ENCODE measurements at regions not wholly inside any gene's neighbourhood (a gene's known extent, or its start where the extent isn't known, plus 50 kb on each side); places are given as distances from the start of the nearest gene placed in this dataset.

DNA sequence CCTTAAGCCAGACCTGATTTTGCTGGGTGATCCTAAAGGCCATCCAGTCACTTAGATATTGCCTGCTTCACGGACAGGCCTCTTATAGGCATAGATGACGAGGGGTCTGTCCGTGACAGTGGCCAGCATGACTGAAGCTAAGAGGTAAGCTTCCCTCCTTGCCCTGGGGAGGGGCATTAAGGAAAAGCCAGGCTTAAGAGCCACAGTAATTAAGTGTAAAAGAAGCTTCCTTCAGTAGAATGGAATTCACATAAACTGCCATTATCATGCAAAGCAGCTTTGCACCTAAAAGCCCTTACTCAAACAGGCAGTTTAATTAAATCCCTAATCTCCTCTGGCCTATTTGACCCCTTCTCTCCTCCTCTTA, 99.4 kb upstream of the PKDCC start:
- no peak for DNase-seq
- intact Hi-C loops (cut with DNase I): no loop called here

DNA sequence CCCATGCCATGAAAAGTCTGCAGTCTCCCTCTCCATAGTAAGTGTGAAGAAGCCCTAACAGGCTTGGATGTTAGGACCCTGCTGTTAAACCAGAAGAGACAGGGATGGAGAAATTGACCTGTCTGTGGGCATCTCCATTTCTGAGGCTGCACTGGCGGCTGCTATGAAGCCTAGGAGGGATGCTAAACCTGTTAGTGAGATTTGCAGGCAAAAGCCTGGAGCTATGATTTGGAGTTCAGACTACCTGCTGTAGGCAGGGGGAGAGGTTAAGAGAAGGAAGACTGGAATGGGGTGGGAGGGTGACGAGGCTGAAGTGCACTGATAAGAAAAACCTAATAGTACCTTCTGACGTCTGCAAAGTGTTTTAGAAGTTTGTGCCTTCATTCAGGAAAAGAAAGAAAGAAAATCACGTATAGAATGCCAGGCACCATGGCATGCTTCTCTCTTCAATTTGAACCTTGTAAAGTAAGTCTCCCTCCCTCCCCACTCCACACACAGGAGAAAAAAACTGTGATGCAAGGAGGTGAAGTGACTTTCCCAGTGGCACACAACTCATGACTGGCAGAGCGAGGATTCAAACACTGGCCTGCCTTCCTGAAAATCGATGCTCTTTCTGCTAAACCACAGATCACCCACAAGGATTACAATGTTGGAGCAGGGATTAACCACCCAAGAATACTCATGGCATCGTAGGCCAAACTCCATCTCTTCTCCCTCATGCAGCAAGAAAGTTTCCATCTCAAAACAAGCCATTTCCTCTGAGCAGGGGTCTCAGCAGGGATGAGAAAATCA, 98.5 kb upstream of the PKDCC start:
- intact Hi-C loops (cut with DNase I): no loop called here
- DNase-seq: no peak

DNA sequence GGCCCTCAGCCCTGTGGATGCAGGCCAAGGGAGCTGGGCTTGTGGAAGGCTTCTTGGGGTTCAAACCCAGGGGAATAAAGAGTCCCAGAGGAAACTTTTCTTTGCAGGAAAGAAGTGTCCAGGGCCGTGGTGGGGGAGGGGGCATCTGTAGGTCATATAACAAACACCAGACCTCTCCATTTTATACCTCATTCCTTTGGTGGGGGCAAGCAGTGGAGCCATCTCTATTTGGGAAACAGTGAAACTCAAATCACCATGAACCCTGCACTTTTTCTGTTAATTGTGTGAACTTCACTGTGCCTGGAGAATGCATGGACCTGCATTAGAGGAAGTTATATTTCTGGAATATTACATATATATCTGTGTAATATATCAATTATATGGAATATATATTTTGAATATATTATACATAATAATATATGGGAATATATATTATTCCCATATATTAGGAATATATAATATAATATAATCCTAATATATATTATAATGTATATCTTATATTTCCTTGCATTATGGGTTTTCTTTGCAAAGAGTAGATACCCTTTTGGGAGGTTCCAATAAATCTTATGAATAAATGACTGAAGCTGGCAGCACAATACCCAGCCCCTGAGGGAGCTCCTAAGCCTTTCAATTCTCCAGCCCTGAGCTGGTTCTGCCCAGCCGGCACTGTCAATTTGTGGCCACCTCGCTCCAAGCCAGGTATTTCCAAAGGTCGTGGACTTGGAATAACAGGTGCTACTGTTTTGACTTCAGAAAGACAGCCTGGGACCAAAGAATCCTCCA, 97.7 kb upstream of the PKDCC start:
- intact Hi-C loops (cut with DNase I): no loop called here
- DNase-seq: no peak

DNA sequence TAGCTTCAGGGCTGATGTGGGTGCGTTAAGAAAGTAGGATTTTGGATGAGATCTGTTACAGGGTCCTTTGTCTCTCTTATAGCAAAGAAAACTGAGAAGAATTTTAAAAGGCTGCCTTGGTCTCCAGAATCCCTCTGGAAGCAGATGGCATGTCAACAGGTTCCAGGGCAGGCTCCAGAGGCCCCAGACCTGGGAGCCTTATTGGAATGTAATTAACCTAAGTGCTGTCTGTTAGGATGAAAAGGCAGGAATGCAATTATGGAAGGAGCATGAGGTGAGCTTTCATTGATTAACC, 97.2 kb upstream of the PKDCC start:
- no peak for DNase-seq
- intact Hi-C loops (cut with DNase I): no loop called here

DNA sequence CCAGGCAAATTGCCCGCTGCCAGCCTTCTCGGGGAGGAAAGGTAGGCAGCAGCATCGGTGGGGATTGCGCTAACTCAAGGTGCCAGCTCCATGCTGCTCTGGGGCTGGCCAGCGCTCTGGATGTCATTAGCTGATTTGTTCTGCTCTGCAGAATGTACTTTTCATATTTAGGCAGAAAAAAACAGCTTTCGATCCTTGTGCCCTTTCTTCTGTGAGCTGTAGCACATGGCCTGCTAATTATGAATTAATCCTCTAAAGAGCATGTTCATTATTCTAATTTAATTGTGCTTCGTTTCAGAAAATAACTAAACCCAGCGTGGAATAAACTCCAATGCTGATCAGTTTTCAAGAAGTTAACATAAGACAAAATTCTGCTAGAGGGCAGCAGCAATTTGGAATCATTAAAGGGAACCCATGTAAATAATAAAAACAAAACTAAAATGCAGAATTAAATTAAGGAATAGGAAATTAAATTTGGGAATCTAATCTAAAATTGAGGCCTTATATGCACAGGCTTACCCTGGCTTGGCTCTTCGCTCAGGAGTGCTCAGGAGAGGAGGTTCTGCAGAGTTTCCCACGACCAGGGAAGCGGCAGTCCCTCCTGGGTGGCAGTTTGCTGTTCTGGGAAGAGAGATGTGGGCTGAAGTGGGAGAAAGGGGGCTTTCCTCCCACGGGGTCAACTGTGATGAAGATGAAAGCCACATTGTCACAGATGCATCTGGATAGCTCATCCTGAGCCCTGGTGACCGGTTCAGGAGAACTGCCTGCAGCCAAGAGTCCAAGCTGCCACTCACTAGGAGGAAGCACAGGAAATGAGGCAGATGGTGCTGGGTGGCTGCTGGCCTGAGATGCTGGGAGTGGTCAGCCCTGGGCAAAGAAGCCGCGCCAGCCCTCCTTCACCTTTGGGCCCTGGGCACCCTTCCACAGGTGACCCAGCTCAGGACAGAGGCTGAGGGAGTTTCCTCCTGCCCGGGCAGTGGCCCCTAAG, 93.2 kb upstream of the PKDCC start:
- no peak for DNase-seq
- intact Hi-C loops (cut with DNase I): no loop called here

DNA sequence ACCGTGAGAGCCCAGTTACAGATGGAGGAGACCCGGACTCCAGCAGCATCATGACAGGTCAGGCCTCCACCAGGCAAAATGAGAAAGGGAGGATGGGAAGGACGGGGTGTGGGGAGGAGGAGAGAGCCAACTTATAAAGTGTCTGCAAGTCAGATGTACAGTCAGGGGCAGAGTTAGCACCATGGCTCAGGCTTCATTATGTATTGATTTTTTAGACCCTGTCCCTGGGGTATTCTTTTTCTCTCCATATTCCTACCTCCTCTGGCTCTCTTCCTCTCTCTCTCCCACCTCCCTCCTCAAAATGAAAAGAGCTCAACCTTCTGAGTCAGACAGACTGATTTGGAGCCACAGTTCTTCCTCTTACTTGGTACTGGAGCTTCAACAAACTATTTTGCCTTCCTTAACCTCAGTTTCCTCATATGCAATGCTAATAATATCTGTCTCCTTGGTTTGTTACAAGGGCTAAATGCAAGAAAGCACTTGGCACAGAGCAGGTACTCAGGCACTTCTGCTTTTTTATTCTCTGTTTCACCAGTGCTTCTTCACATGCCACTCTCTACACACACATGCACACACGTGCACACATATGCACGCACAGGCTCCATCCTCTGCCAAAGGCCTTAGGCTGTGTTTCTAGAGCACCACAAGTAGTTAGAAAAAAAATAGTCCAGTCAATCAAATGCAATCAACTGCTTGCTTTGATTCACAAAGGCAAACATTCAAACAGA, 92.3 kb upstream of the PKDCC start:
- DNase-seq: no peak
- intact Hi-C loops (cut with DNase I): no loop called here

DNA sequence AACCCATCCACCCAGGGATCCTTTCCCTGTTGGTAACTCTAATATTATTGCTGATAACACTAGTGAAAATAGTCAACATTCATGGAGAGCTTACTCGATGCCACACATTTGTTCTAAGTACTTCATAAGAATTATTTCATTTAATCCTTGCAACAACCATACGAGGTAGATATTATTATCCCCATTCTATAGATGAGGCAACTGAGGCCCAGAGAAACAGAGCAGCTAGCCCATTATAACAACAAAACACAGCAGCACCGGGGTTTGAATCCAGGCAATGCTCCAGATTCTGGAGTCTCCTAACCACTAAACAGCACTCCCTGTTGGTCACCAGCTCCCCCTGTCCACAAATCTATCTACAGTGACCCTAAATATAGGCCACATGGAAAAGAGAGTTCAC, 90.4 kb upstream of the PKDCC start:
- intact Hi-C loops (cut with DNase I): no loop called here

DNA sequence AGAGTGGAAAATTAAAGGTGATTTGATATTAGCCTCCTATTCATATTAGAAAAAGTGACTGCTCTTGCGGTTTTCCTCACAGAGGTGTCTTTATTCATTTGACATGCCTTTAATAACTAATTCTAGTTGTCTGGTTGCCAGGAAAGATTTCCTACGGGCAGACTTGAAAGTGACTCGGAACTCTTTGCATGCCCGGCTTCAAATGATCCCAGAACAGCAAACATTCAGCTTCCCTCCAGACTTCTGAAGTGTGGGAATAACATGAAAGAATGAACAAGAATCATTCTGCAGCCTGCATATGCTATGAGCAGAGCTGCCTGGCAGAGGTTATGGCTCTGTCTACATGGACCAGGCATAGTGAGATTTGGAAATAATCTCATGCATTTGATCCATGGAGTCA, 89.6 kb upstream of the PKDCC start:
- intact Hi-C loops (cut with DNase I): no loop called here
- no peak for DNase-seq

More for the DNA sequence above, 90.4 kb upstream of the PKDCC start:
- DNase-seq: no peak

DNA sequence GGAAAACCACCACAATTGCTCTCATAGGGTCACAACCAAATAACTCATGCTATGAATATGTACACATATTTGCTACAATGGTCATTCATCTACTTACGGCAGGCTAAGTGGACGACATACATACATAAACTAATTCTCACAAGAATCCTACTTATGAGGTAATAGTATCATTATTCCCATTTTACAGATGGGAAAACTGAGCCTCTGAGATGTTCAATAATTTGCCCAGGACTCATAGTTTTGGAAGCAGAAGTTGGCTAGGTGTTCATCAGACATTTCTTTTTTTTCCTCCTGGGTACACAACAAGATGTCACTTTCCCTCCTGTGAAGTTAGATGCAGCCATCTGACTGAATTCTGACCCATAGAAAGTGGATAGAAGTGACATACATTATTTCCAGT, 89.0 kb upstream of the PKDCC start:
- intact Hi-C loops (cut with DNase I): no loop called here
- DNase-seq: no peak

DNA sequence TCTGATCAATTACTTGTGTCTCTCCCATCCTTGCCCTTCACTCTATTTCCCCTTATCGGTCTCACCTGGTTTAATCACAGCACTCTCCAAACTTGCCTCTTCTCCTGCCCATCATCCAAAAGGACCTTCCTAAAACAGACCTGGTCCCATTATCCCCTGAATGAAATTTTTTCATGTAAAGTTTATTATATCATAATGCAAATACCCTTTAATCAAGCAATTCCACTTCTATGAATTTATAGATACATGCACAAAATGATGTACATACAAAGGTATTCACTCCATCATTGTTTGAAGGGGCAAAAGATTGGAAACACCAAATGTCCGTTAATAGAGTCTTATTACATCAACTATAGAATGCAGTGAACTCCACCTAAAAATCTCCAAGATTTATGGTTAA, 88.1 kb upstream of the PKDCC start:
- DNase-seq: no peak
- intact Hi-C loops (cut with DNase I): loop anchor here (10.0 kb wide), 2 partner anchors 85 kb away; partner anchors contain the start of gene PKDCC

DNA sequence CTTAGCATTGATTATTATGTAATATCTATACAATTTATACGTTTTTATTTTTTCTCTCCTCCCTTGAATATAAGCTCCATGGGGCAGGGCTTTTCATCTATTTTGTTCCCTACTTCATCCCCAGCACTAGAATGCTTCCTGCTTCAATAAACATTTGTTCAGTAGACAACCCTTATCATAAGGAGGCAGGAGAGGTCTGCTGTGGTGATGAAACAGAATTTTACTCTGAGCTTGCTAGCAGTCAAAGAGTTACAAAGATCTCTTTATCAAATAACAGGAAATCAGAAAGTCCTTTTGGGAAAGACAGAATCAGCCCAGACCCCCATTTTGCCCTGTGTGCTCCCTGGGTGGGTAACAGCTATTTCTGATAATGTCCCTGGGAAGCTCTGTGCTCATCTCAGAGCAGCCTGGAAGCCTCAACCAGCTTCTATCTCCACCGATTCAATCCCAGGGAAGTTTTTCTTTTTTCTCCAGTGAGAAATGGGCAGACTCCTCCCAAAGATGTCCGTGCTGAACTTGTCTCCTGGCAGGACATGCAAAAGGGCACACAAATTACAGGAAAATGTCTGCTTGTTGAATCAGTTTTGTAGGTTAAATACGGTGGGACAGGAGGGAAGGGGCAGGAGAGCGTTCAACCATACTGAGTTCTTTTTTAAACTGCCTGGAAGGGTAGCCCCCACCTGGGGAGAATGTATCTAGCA, 84.7 kb upstream of the PKDCC start:
- intact Hi-C loops (cut with DNase I): loop anchor here (10.0 kb wide), 2 partner anchors 82 to 88 kb away; partner anchors contain the start of gene PKDCC
- no peak for DNase-seq

DNA sequence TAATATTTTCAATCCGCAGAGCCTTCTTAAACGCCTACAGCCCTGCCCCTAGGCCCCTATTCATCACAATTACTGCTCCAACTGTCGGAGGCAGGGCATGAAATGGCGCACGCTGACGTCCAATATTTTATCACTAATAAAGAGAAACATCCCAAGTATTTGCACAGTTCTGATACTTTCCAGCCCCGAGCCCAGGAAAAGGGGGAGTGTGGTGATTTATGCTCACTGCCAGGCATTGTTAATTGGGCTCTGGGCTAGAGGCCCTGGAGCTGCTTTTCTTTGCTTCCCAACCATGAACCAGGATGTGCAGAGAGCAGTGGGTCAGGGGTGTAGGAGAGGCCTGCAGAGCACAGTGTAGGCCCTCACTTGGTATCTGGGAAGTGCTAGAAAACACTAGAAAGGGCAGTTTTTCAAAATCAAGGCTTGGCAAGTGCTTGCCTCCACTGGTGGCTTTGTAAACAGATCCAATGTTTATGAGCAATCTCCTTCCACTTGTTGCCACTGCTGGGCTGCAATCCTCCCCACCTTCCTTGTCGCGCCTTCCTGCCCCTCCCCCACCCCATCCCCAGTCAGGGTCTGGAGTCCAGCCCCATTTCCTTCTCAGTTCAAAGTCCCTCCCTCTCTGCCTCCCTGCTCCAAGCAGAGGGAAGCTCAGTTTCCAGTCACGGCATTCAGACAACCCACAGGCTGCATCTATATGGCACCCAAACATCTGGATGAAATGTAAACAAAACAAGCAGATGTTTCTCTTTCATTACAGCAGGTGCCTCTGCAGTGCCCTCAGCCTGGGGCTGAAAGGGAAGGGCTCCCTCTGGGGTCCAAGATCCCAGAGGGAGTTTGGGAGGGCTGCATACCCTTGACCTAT, 83.9 kb upstream of the PKDCC start:
- intact Hi-C loops (cut with DNase I): loop anchor here (10.0 kb wide), 2 partner anchors 81 to 89 kb away; partner anchors contain the start of gene PKDCC
- DNase-seq: no peak

DNA sequence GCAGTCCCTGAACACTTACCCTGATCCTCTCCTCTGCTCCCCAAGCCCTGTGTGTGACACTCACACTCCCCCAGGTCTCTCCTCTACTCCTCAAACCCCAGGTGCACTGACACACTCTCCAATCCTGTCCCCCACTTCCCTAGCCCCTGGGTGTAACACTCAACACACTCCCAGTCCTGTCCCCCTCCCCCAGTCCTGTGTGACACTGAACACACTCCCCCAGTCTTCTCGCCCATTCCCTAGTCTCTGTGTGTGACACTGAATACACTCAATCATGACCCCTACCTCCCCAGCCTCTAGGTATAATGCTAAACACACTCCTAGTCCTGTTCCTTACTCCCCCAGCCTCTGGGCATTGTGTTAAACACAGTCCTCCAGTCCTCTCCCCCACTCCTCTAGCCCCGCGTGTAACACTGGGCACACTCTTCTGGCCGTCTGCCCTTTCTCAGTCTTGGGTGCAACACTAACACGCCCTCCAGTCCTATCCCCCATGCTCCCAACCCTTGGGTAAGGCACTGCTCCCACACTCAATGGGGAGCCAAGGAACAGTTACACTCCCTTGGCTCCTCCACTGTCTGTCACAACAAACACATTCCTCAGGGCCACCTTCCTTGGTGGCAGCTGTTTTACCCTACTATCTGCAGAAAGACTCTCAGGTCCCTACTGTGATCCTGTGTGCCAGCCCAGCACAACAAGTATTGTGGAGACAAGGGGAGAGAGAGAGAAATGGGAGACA, 82.5 kb upstream of the PKDCC start:
- no peak for DNase-seq
- intact Hi-C loops (cut with DNase I): loop anchor here (10.0 kb wide), 2 partner anchors 79 to 91 kb away; partner anchors contain the start of gene PKDCC

DNA sequence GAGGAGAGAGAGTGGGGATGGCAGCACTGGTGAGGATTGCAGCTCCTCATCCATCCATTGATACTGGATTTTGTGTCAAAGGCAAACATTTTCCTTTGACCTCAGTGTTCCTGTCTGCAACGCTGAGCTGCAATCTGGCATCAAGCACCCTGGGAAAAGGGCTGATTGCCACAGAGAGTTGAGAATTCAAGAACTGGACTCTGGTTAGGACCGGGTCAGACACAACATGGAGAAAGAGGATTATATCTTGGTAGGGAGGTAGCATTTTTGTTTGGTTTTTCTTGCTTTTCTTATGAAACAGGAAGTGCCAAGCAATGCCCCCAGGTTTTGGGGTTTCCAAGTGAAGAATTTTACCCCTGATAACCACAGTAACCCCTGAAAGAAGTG, 81.9 kb upstream of the PKDCC start:
- intact Hi-C loops (cut with DNase I): loop anchor here (10.0 kb wide), 2 partner anchors 79 to 91 kb away; partner anchors contain the start of gene PKDCC
- DNase-seq: no peak

DNA sequence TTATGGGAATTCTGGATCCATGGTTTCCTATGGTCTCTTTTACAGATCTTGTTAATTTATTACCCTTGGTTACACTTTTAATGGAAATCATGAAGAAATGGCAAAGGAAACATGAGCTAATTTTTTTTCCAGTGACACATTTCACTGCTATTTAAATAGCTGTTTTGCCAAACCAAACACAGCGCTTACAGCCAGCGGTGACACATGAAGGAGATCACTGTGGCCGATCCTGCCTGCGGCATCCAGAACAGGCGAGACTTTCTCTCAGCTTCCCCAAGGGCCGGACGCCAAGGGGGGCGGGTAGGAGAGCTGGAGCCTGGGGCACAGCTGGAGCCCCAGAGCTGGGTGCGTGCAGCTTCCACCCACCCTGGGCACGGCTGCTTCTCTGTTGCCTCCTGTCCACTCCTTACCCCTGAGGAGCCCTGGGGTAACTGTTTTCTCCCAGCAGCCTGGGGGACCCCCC, 81.4 kb upstream of the PKDCC start:
- intact Hi-C loops (cut with DNase I): loop anchor here (10.0 kb wide), 2 partner anchors 78 to 92 kb away; partner anchors contain the start of gene PKDCC
- DNase-seq: peak; percentile 65 to 97 (median 83)

DNA sequence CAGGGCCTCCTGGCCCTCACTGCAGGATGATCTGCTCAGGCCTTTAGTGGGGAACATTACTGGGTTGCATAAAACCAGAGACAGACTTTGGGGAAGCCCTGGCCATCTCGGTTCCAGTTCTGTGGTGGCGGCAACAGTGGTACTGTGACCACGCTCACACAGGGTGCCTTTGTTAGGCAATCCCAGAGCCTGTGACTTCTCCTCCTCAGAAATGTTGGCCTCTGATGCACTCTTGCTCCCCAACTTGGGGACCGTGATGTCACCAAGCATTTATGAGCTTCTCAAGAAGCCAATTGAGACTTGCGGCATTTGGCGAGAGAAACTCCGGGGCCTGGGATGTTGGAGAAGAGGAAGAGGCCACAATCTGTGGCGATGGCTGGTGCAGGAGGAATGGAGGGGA, 80.9 kb upstream of the PKDCC start:
- DNase-seq: peak in 6 of 10 donors; percentile 28 to 90 (median 52)
- intact Hi-C loops (cut with DNase I): loop anchor here (10.0 kb wide), 2 partner anchors 78 to 92 kb away; partner anchors contain the start of gene PKDCC

DNA sequence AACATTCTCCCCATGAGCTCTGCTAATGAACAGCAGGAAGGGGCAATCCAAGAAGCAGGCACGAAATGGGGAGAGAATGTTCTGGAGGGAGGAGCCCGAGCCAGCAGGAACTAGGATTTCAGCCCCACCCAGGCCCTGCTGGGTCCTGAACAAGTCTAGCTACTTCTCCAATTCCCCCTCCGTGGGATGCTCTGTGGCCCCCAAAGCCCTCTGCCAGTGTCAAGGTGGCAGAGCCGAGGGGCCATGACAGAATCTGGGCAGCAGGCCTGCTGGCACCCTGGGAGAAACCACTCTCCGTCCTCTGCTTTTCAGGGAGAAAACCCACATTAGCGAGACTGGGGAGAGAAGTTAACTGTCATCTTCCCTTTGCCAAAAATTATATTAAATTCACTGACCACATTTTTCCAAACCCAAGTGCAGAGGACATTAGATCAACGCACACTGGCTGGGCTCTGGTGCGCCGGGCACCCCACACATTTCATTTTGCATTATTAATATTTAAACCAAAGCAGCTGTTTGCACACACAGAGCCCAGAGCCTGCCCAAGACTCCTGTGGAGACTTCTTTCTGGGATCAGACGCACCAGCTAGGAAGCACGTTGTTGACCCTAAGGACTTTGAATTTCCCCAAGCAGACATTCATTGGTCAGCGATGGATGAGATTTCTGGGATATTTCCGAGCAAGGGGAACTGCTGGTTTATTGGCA, 80.2 kb upstream of the PKDCC start:
- peak in 1 of 10 donors; percentile 37 for DNase-seq
- intact Hi-C loops (cut with DNase I): loop anchor here (10.0 kb wide), 2 partner anchors 77 to 93 kb away; partner anchors contain the start of gene PKDCC
